ENCODE measurements at regions not wholly inside any gene's neighbourhood (a gene's known extent, or its start where the extent isn't known, plus 50 kb on each side); places are given as distances from the start of the nearest gene placed in this dataset.

- no peaks in the 10 kb centered on the region for H3K4me1 ChIP-seq (ENCODE audit: control insufficient read depth, insufficient read depth, low read length)
- H3K27ac ChIP-seq (ENCODE audit: low read depth, low read length) = no peak overlapping the region
- no peak overlapping the region for H3K4me3 ChIP-seq (ENCODE audit: low read depth, low read length)
- H3K9me3 ChIP-seq (ENCODE audit: control insufficient read depth, insufficient read depth, low read length) = no peaks in the 10 kb centered on the region
- H3K27me3 ChIP-seq (ENCODE audit: control insufficient read depth, insufficient read depth, low read length) = no peaks in the 10 kb centered on the region
- no peak for DNase-seq (ENCODE audit: low read depth in 4 of 6, low spot score in 6 of 6)
- no CpG with 5 or more reads among the region's 4 CpGs for WGBS (ENCODE audit: insufficient coverage)
- no peaks in the 10 kb centered on the region for H3K36me3 ChIP-seq (ENCODE audit: control insufficient read depth, insufficient read depth, low read length)
Observed at GRCh38 chrX:96417695-96418094, 266.9 kb upstream of the DIAPH2 start.

- H3K27me3 ChIP-seq (ENCODE audit: control insufficient read depth, insufficient read depth, low read length) = no peaks in the 10 kb centered on the region
- H3K4me3 ChIP-seq (ENCODE audit: low read depth, low read length) = no peak overlapping the region
- no peaks in the 10 kb centered on the region for H3K4me1 ChIP-seq (ENCODE audit: control insufficient read depth, insufficient read depth, low read length)
- DNase-seq (ENCODE audit: low read depth in 4 of 6, low spot score in 6 of 6) = no peak
- H3K27ac ChIP-seq (ENCODE audit: low read depth, low read length) = no peak overlapping the region
- no peaks in the 10 kb centered on the region for H3K36me3 ChIP-seq (ENCODE audit: control insufficient read depth, insufficient read depth, low read length)
- no CpG with 5 or more reads among the region's 3 CpGs for WGBS (ENCODE audit: insufficient coverage)
- no peaks in the 10 kb centered on the region for H3K9me3 ChIP-seq (ENCODE audit: control insufficient read depth, insufficient read depth, low read length)
Observed at GRCh38 chrX:96424007-96424406, 260.6 kb upstream of the DIAPH2 start.

GRCh38 chrX:96425200-96425599 lies 259.4 kb upstream of the DIAPH2 start:
- no peaks in the 10 kb centered on the region for H3K4me1 ChIP-seq (ENCODE audit: control insufficient read depth, insufficient read depth, low read length)
- no peak overlapping the region for H3K4me3 ChIP-seq (ENCODE audit: low read depth, low read length)
- DNase-seq (ENCODE audit: low read depth in 4 of 6, low spot score in 6 of 6) = no peak
- no peaks in the 10 kb centered on the region for H3K36me3 ChIP-seq (ENCODE audit: control insufficient read depth, insufficient read depth, low read length)
- H3K27ac ChIP-seq (ENCODE audit: low read depth, low read length) = no peak overlapping the region
- H3K27me3 ChIP-seq (ENCODE audit: control insufficient read depth, insufficient read depth, low read length) = no peaks in the 10 kb centered on the region
- H3K9me3 ChIP-seq (ENCODE audit: control insufficient read depth, insufficient read depth, low read length) = no peaks in the 10 kb centered on the region

GRCh38 chrX:96430756-96431455 lies 253.7 kb upstream of the DIAPH2 start:
- no peaks in the 10 kb centered on the region for H3K36me3 ChIP-seq (ENCODE audit: control insufficient read depth, insufficient read depth, low read length)
- no peaks in the 10 kb centered on the region for H3K9me3 ChIP-seq (ENCODE audit: control insufficient read depth, insufficient read depth, low read length)
- no peaks in the 10 kb centered on the region for H3K4me1 ChIP-seq (ENCODE audit: control insufficient read depth, insufficient read depth, low read length)
- no peak overlapping the region for H3K27ac ChIP-seq (ENCODE audit: low read depth, low read length)
- WGBS (ENCODE audit: insufficient coverage) = 73% methylated on average over 2 of the region's 2 CpGs
- peaks cover 3% of the 10 kb centered on the region for H3K27me3 ChIP-seq (ENCODE audit: control insufficient read depth, insufficient read depth, low read length)
- no peak for DNase-seq (ENCODE audit: low read depth in 4 of 6, low spot score in 6 of 6)
- no peak overlapping the region for H3K4me3 ChIP-seq (ENCODE audit: low read depth, low read length)

GRCh38 chrX:96432647-96433046 lies 252.0 kb upstream of the DIAPH2 start:
- Histone ChIP-seq H3K4me3 (ENCODE audit: low read depth, low read length) (no peak overlapping the region), H3K9me3 (ENCODE audit: control insufficient read depth, insufficient read depth, low read length) (no peaks in the 10 kb centered on the region), H3K27ac (ENCODE audit: low read depth, low read length) (no peak overlapping the region), H3K27me3 (ENCODE audit: control insufficient read depth, insufficient read depth, low read length) (peaks cover 3% of the 10 kb centered on the region), H3K36me3 (ENCODE audit: control insufficient read depth, insufficient read depth, low read length) (no peaks in the 10 kb centered on the region), H3K4me1 (ENCODE audit: control insufficient read depth, insufficient read depth, low read length) (no peaks in the 10 kb centered on the region)
- DNase-seq (ENCODE audit: low read depth in 4 of 6, low spot score in 6 of 6) = no peak
- no CpG with 5 or more reads among the region's 1 CpG for WGBS (ENCODE audit: insufficient coverage)

GRCh38 chrX:96433409-96434077 lies 251.1 kb upstream of the DIAPH2 start:
- DNase-seq (ENCODE audit: low read depth in 4 of 6, low spot score in 6 of 6) = no peak
- Histone ChIP-seq H3K27me3 (ENCODE audit: control insufficient read depth, insufficient read depth, low read length) (peaks cover 3% of the 10 kb centered on the region), H3K4me3 (ENCODE audit: low read depth, low read length) (no peak overlapping the region), H3K27ac (ENCODE audit: low read depth, low read length) (no peak overlapping the region), H3K4me1 (ENCODE audit: control insufficient read depth, insufficient read depth, low read length) (no peaks in the 10 kb centered on the region), H3K36me3 (ENCODE audit: control insufficient read depth, insufficient read depth, low read length) (no peaks in the 10 kb centered on the region), H3K9me3 (ENCODE audit: control insufficient read depth, insufficient read depth, low read length) (no peaks in the 10 kb centered on the region)
- 20% methylated on average over 1 of the region's 2 CpGs for WGBS (ENCODE audit: insufficient coverage)

GRCh38 chrX:96435378-96436035 lies 249.1 kb upstream of the DIAPH2 start:
- Histone ChIP-seq H3K36me3 (ENCODE audit: control insufficient read depth, insufficient read depth, low read length) (no peaks in the 10 kb centered on the region), H3K4me1 (ENCODE audit: control insufficient read depth, insufficient read depth, low read length) (no peaks in the 10 kb centered on the region), H3K4me3 (ENCODE audit: low read depth, low read length) (no peak overlapping the region), H3K27ac (ENCODE audit: low read depth, low read length) (no peak overlapping the region), H3K27me3 (ENCODE audit: control insufficient read depth, insufficient read depth, low read length) (peaks cover 3% of the 10 kb centered on the region), H3K9me3 (ENCODE audit: control insufficient read depth, insufficient read depth, low read length) (no peaks in the 10 kb centered on the region)
- WGBS (ENCODE audit: insufficient coverage) = no CpG with 5 or more reads among the region's 2 CpGs
- DNase-seq (ENCODE audit: low read depth in 4 of 6, low spot score in 6 of 6) = no peak

GRCh38 chrX:96436105-96436504 lies 248.5 kb upstream of the DIAPH2 start:
- no peak for DNase-seq (ENCODE audit: low read depth in 4 of 6, low spot score in 6 of 6)
- H3K9me3 ChIP-seq (ENCODE audit: control insufficient read depth, insufficient read depth, low read length) = no peaks in the 10 kb centered on the region
- WGBS (ENCODE audit: insufficient coverage) = no CpG with 5 or more reads among the region's 3 CpGs
- H3K36me3 ChIP-seq (ENCODE audit: control insufficient read depth, insufficient read depth, low read length) = no peaks in the 10 kb centered on the region
- H3K27me3 ChIP-seq (ENCODE audit: control insufficient read depth, insufficient read depth, low read length) = peaks cover 3% of the 10 kb centered on the region
- H3K4me1 ChIP-seq (ENCODE audit: control insufficient read depth, insufficient read depth, low read length) = no peaks in the 10 kb centered on the region
- no peak overlapping the region for H3K27ac ChIP-seq (ENCODE audit: low read depth, low read length)
- H3K4me3 ChIP-seq (ENCODE audit: low read depth, low read length) = no peak overlapping the region

- no CpG with 5 or more reads among the region's 1 CpG for WGBS (ENCODE audit: insufficient coverage)
- H3K27me3 ChIP-seq (ENCODE audit: control insufficient read depth, insufficient read depth, low read length) = peaks cover 3% of the 10 kb centered on the region
- H3K9me3 ChIP-seq (ENCODE audit: control insufficient read depth, insufficient read depth, low read length) = no peaks in the 10 kb centered on the region
- no peak overlapping the region for H3K4me3 ChIP-seq (ENCODE audit: low read depth, low read length)
- no peaks in the 10 kb centered on the region for H3K36me3 ChIP-seq (ENCODE audit: control insufficient read depth, insufficient read depth, low read length)
- DNase-seq (ENCODE audit: low read depth in 4 of 6, low spot score in 6 of 6) = no peak
- no peaks in the 10 kb centered on the region for H3K4me1 ChIP-seq (ENCODE audit: control insufficient read depth, insufficient read depth, low read length)
- H3K27ac ChIP-seq (ENCODE audit: low read depth, low read length) = no peak overlapping the region
Observed at GRCh38 chrX:96438803-96439202, 245.8 kb upstream of the DIAPH2 start.

- DNase-seq (ENCODE audit: low read depth in 4 of 6, low spot score in 6 of 6) = no peak
- no peaks in the 10 kb centered on the region for H3K4me1 ChIP-seq (ENCODE audit: control insufficient read depth, insufficient read depth, low read length)
- no peak overlapping the region for H3K27ac ChIP-seq (ENCODE audit: low read depth, low read length)
- no peaks in the 10 kb centered on the region for H3K27me3 ChIP-seq (ENCODE audit: control insufficient read depth, insufficient read depth, low read length)
- no peaks in the 10 kb centered on the region for H3K9me3 ChIP-seq (ENCODE audit: control insufficient read depth, insufficient read depth, low read length)
- 89% methylated on average over 5 of the region's 6 CpGs for WGBS (ENCODE audit: insufficient coverage)
- H3K4me3 ChIP-seq (ENCODE audit: low read depth, low read length) = no peak overlapping the region
- H3K36me3 ChIP-seq (ENCODE audit: control insufficient read depth, insufficient read depth, low read length) = no peaks in the 10 kb centered on the region
Observed at GRCh38 chrX:96440941-96441340, 243.7 kb upstream of the DIAPH2 start.

All from spinal cord (tissue), 9 donors.